GM06990 (cell line): ENCODE measurements at regions not wholly inside any gene's neighbourhood (a gene's known extent, or its start where the extent isn't known, plus 50 kb on each side); places are given as distances from the start of the nearest gene placed in this dataset.

Experiments used
- DNase-seq: peaks from one replicate; pipeline ENCODE4 v3.0.0-alpha.2; 2011; ENCODE audit not compliant: insufficient read length; ENCODE audit errors: extremely low read depth
- H3K27me3 ChIP-seq: replicated peaks from 2 replicates; pipeline ENCODE4 v1.6.0; 2011; ENCODE audit warnings: low read length; ENCODE audit not compliant: control insufficient read depth, insufficient read depth
- H3K36me3 ChIP-seq: 2 replicates; pipeline ENCODE4 v1.5.1; 2011; ENCODE audit warnings: low read length; ENCODE audit not compliant: control insufficient read depth, insufficient read depth
- H3K4me3 ChIP-seq: replicated peaks from 2 replicates; pipeline ENCODE4 v1.5.1; 2011; ENCODE audit warnings: low read depth, mild to moderate bottlenecking, control low read depth, low read length
- CTCF ChIP-seq: IDR thresholded peaks from 2 replicates; pipeline ENCODE4 v1.5.1; 2011; ENCODE audit warnings: low read length, control low read depth, mild to moderate bottlenecking, inconsistent platforms; ENCODE audit not compliant: insufficient read depth, poor library complexity, severe bottlenecking

GRCh38 chr10:81814842-81815241 is 60.2 kb upstream of the NRG3 start:
- Histone ChIP-seq H3K4me3 (no peak overlapping the region), H3K36me3 (no peaks in the 10 kb centered on the region), H3K27me3 (no peaks in the 10 kb centered on the region)
- TF ChIP-seq CTCF, result no peak
- DNase-seq, result no peak

- no peaks in the 10 kb centered on the region for H3K36me3 ChIP-seq
- no peak for DNase-seq
- no peaks in the 10 kb centered on the region for H3K27me3 ChIP-seq
- no peak overlapping the region for H3K4me3 ChIP-seq
- TF ChIP-seq CTCF, result no peak
Observed at GRCh38 chr10:81817596-81818170, 57.3 kb upstream of the NRG3 start.

- no peak for TF ChIP-seq CTCF
- no peak for DNase-seq
- Histone ChIP-seq H3K27me3 (no peaks in the 10 kb centered on the region), H3K4me3 (no peak overlapping the region), H3K36me3 (no peaks in the 10 kb centered on the region)
Observed at GRCh38 chr10:81820418-81820817, 54.6 kb upstream of the NRG3 start.
